ENCODE measurements at regions not wholly inside any gene's neighbourhood (a gene's known extent, or its start where the extent isn't known, plus 50 kb on each side); places are given as distances from the start of the nearest gene placed in this dataset.

DNA sequence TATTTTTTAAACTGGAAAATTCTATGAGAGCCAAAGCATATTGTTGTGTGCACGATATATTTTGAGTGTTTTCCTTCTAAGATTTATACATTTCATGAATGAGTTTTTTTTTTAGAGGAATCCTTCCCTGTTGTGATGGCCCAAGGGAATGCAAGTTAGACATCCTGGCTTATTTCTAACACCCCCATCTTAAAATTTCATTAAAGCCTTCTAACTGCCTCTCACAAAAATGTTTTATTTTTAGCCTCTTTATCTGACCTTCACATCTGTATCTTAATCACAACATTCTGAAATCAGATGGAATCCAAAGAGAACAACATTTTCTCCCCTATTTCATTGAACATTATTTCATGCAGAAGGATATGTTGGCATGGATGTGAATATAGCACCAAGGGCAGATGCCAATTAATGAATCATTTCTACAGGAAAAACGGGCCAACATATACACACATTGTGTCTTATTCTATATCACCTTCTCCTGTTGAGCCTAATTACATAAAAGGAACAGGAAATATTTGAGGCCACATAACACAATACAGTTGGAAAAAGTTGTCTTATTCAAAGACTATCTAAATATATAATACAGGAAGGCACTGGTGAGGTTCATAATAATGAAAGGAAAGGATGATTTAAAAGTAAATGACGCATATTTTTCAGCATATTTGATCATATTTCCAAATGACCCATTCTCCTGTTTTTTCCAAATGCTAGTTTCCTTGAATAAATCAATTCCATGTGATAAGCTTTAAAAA lies 455.5 kb downstream of the TTLL7 start:
- TF ChIP-seq, protein P1, sequence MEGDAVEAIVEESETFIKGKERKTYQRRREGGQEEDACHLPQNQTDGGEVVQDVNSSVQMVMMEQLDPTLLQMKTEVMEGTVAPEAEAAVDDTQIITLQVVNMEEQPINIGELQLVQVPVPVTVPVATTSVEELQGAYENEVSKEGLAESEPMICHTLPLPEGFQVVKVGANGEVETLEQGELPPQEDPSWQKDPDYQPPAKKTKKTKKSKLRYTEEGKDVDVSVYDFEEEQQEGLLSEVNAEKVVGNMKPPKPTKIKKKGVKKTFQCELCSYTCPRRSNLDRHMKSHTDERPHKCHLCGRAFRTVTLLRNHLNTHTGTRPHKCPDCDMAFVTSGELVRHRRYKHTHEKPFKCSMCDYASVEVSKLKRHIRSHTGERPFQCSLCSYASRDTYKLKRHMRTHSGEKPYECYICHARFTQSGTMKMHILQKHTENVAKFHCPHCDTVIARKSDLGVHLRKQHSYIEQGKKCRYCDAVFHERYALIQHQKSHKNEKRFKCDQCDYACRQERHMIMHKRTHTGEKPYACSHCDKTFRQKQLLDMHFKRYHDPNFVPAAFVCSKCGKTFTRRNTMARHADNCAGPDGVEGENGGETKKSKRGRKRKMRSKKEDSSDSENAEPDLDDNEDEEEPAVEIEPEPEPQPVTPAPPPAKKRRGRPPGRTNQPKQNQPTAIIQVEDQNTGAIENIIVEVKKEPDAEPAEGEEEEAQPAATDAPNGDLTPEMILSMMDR (IDR thresholded peaks at IDR 0.05): no peak
- TF ChIP-seq POLR2A (IDR thresholded peaks at IDR 0.05) (no peak), POLR2AphosphoS5 (IDR thresholded peaks at IDR 0.05) (no peak)
